ENCODE measurements at regions not wholly inside any gene's neighbourhood (a gene's known extent, or its start where the extent isn't known, plus 50 kb on each side); places are given as distances from the start of the nearest gene placed in this dataset.

DNA sequence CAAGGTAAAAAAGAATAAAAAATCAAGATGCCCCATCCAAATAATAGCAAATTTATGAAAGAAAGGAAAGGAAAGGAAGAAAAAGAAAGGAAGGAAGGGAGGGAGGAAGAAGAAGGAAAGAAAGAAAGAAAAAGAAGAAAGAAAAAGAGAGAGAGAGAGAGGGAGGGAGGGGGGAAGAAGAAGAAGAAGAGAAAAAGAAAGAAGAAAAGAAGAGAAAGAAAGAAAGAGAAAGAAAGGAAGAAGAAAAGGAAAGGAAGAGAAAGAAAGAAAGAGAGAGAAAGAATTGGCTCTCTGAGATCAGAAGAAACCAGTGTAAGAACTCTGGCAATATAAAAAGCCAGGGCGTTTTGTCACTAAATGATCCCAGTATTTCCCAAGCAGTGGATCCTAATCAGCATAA, 401.7 kb downstream of the EPHA7 start:
- TF ChIP-seq POLR2A (IDR thresholded peaks at IDR 0.05): no peak
- TF ChIP-seq, protein P1, sequence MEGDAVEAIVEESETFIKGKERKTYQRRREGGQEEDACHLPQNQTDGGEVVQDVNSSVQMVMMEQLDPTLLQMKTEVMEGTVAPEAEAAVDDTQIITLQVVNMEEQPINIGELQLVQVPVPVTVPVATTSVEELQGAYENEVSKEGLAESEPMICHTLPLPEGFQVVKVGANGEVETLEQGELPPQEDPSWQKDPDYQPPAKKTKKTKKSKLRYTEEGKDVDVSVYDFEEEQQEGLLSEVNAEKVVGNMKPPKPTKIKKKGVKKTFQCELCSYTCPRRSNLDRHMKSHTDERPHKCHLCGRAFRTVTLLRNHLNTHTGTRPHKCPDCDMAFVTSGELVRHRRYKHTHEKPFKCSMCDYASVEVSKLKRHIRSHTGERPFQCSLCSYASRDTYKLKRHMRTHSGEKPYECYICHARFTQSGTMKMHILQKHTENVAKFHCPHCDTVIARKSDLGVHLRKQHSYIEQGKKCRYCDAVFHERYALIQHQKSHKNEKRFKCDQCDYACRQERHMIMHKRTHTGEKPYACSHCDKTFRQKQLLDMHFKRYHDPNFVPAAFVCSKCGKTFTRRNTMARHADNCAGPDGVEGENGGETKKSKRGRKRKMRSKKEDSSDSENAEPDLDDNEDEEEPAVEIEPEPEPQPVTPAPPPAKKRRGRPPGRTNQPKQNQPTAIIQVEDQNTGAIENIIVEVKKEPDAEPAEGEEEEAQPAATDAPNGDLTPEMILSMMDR (IDR thresholded peaks at IDR 0.05): no peak
